MM.1S (cell line): ENCODE measurements at regions not wholly inside any gene's neighbourhood (a gene's known extent, or its start where the extent isn't known, plus 50 kb on each side); places are given as distances from the start of the nearest gene placed in this dataset.

Source experiments
- CTCF ChIP-seq: fragments of 300-600 bp; sonication (generic); IDR thresholded peaks from 2 replicates; pipeline ENCODE4 v1.5.1; 2016; ENCODE audit warnings: antibody characterized with exemption, low read length, mixed read lengths
- EZH2 ChIP-seq: fragments of 300-600 bp; sonication (generic); optimal IDR thresholded peaks from 2 replicates; pipeline ENCODE3; 2017; ENCODE audit warnings: low read depth, mild to moderate bottlenecking, antibody characterized with exemption, low read length, mixed read lengths

GRCh38 chr20:54865273-54865672 is 389.9 kb downstream of the DOK5 start:
- TF ChIP-seq CTCF = no peak
- TF ChIP-seq EZH2 = no peak
